GM18858 (cell line): ENCODE measurements at regions not wholly inside any gene's neighbourhood (a gene's known extent, or its start where the extent isn't known, plus 50 kb on each side); places are given as distances from the start of the nearest gene placed in this dataset.

ENCODE experiments used
- ATAC-seq: cut with Tn5 transposase; IDR thresholded peaks from one replicate; pipeline ENCODE4 v1.9.1; 2021; ENCODE audit not compliant: unreplicated experiment

DNA sequence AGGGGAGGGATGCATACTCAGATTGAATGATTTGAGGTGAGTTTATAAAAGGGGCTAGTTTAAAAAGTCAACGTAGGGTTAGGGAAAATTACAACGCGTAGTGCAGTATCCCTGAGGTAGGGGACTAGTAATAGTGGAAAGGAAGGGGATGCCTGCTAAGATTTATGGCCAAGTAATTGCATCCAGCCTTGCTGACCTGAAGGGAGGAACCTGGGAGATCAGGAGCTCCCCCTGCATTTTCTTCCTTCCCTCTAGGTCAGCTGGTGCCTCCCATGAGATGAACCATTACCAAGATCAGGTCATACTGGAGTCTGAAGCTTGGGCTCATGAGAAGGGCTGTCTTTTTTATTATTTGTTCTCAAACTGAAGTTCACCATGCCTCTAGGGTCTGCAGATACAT is 606.6 kb downstream of the TMEM114 start:
- ATAC-seq: no peak

GRCh38 chr16:7980133-7980483 is 610.2 kb downstream of the TMEM114 start:
- no peak for ATAC-seq

GRCh38 chr16:7979448-7980132 is 610.7 kb downstream of the TMEM114 start:
- no peak for ATAC-seq

DNA sequence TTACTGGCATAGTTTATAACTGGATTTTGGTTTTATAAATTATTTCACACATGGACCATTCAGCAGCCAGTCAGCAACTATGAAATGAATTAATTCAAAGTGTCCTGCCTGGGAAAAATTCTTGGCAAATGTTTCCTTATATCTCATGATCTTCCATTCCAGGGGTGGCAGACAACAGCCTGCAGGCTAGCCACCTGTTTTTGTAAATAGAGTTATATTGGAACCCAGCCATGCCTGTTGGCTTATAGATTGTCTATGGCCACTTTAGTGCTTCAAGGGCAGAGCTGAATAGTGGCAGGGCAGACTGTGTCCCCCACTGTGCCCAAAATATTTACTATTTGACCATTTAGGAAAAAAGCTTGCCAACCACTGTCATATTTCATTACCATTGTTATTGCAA is 613.7 kb downstream of the TMEM114 start:
- ATAC-seq: no peak

GRCh38 chr16:7976125-7976524 is 614.2 kb downstream of the TMEM114 start:
- no peak for ATAC-seq

- no peak for ATAC-seq
These were observed 622.3 kb downstream of the TMEM114 start for GRCh38 chr16:7967996-7968509.

DNA sequence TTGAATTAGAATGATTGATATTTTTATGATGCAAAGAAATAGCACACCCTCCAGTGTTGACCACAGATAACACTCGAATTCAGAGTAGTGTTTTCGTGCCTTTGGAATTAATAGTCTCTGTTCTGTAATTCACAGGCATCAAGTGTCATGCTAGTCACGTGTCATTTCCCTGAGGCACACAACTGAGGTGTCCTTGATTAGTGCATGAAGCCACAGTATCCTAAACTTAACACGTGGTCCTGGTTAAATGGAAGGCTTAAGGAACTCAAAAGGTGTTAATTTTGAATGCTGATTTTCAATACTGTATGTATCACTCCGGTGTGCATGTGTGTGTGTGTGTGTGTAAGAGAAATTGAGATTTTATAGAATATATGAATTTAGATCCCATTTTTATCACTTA is 625.6 kb downstream of the TMEM114 start:
- ATAC-seq: no peak

DNA sequence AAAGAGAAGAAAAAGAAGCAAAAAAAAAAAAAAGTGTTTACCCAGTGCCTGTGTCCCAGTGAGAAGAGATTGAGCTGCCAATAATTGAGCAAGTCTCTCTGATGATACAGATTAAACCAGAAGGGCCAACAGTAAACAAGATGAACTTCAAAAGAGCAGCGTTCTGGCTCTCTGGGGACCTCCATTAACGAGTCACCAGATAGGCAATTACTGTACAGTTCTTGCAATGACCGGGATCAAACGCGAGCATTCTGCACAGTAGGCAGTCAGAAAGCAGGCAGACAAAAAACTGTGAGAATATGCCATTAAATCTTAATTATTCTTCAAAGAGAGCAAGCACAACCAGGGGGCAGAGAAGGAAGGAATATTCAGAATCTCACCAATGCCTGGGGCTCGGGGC is 626.1 kb downstream of the TMEM114 start:
- no peak for ATAC-seq

GRCh38 chr16:7962091-7962879 is 628.0 kb downstream of the TMEM114 start:
- no peak for ATAC-seq

- ATAC-seq: no peak
These were observed 624.5 kb downstream of the RBFOX1 start for GRCh38 chr16:7957151-7957550.

DNA sequence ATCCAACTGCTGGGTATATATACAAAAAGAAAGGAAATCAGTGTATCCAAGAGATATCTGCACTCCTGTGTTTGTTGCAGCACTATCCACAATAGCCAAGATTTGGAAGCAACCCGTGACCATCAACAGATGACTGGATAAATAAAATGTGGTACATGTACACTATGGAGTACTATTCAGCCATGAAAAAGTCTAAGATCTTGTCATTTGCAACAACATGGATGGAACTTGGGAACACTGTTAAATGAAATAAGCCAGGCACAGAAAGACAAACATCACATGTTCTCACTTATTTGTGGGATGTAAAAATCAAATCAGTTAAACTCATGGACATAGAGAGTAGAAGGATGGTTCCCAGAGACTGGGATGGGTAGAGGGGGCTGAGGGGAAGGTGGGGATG is 620.7 kb downstream of the RBFOX1 start:
- ATAC-seq: no peak

- no peak for ATAC-seq
These were observed 613.5 kb downstream of the RBFOX1 start for GRCh38 chr16:7946142-7946541.

DNA sequence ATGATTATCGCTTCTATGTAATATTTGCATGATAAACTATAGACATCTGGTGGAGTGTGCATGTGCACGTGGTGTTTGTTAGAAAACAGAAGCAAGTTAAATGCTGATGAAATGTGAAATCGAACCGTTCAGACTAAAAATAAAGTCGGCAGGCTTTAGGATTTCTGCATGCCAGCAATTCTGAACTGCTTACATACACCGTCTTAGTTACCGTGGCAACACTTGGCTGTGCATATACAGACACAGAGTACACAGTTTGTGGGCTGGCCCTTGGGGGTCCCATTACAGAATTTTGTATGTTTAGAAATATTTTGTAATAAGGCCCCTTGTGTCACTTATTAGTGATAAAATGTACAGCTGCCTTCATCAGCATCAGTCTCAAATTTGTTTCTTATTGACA is 605.5 kb downstream of the RBFOX1 start:
- no peak for ATAC-seq

DNA sequence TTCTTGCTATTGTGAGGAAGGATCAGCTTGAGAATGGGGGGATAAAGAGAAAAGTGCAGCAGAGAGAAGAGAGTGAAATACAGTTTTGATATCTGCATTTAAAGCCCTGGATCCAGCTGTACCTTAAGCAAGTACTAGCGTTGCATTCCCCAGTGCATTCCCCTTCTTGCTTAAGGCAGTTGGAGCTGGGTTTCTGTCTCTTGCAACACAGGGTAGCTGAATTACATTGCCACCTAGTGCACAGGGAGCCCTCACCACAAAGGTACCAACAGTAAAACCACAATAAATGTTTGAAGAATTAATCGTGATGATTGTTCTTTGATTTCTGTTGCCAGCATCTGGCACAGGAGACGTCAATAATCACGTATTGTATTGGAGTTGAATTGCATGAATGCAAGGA is 588.7 kb downstream of the RBFOX1 start:
- no peak for ATAC-seq

DNA sequence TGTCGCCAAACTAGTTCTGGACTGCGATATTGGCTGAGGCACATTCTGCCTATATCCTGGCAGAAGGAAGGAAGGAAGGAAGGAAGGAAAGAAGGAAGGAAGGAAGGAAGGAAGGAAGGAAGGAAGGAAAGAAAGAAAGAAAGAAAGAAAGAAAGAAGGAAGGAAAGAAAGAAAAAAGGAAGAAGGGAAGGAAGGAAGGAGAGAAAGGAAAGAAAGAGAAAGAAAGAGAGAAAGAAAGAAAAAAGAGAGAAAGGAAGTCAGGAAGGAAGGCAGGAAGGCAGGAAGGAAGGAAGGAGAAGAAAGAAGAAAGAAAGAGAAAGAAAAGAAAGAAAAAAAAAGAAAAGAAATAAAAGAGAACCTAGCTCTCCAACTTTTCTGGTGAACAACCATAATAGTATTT is 587.1 kb downstream of the RBFOX1 start:
- ATAC-seq: no peak

DNA sequence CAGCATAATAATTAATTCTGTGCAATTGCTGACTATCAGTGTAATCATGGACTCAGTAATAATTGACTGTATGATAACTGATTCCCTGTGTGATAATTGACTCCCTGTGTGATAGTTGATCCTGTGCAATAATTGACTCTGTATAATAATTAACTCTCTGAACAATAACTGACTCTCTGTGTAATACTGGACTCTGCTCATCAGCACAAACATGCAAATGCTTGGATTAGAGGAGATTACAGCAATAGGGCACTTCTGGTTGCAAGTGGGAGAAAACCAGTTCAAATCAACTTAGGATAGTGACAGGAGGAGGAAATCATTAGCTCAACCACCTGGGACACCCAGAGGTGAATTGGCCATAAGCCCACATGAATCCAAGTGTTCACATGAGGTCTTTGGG is 582.1 kb downstream of the RBFOX1 start:
- ATAC-seq: no peak

DNA sequence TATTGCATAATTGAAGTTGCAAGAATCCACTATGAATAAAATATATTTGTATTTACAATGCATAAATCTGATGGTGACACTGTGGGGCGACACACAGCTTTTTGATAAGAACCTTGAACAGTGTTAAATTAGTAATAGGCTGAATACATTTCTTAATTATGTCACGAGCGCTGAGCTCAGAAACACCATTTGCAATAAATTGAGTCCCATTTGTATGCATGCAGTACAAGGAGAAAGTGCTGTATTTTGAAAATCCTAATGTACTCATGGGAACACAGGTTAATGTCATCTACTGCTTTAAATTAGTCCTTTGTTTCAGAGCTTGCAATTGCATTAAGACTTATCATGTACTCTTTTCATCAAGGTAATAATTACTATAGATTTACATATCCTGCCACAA is 579.5 kb downstream of the RBFOX1 start:
- no peak for ATAC-seq

DNA sequence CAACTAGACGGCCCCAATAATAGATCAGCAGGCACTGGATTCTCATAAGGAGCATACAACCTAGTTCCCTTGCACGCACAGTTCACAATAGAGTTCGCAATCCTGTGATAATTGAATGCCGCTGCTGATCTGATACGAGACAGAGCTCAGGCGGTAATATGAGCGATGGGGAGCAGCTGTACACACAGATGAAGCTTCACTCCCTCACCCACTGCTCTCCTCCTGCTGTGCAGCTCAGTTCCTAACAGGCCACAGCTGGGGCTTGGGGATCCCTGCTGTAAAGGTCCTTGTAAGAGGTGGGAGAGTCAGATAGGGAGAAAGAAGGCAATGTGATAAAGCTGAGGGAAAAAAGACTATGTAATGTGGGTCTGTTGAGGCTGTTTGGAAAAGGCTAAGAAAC is 577.5 kb downstream of the RBFOX1 start:
- ATAC-seq: no peak

GRCh38 chr16:7888411-7888810 is 555.8 kb downstream of the RBFOX1 start:
- ATAC-seq: no peak

- no peak for ATAC-seq
These were observed 554.7 kb downstream of the RBFOX1 start for GRCh38 chr16:7887316-7887715.

DNA sequence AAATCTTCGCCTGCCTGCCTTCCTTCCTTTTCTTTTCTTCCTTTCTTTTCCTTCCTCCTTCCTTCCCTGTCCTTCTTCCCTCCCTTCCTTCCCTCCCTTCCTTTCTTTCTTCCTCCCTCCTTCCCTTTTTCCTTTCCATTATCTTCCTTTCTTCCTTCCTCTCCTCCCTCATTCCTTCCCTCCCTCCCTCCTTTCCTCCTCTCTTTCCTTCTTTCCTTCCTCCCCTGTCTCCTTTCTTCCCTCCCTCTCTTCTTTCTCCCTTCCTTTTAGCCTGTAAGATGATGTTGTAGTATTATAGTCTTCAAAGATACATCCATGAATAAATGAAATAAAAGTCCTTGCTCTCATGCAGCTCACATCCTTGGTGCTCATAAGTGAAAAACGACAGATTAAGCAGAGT is 539.3 kb downstream of the RBFOX1 start:
- ATAC-seq: no peak

DNA sequence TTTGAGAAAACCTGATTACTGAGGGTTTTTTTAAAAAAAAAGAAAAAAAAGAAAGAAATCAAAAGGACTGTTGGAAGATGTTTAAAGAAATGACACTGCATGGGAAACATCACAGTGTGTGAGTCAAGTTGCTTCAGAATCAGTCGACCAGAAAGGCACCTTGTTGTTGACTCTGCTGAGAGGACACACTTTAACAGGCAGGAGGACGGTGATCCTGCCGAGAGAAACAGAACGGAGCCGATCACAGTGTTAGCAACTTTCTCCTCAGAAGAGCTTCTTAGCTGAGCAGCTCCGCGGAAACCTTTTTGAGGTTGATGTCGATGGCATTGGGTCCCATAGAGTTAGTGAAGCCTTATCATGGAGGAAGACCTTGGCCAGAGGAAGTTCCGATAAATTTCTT is 538.7 kb downstream of the RBFOX1 start:
- no peak for ATAC-seq

DNA sequence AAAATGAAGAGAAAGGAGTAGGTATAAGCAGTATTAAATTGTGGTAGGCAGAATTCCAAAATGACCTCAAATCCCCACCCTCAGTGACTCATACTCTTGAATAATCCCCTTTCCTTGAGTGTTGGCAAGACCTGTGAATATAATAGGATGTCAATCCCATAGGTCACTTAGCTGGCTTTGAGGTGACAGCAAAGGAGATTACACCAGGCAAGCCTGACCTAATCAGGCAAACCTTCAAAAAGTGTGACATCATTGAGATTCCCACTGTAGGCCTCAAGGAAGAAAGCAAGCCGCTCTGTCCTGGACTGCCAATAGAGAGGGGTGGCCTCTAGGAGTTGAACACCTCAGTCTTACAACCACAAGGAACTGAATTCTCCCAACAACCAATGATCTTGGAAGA is 535.2 kb downstream of the RBFOX1 start:
- no peak for ATAC-seq
